PC-3 (cell line): ENCODE measurements at regions not wholly inside any gene's neighbourhood (a gene's known extent, or its start where the extent isn't known, plus 50 kb on each side); places are given as distances from the start of the nearest gene placed in this dataset.

Experiments
- ATAC-seq: fragments of 200-7000 bp; cut with Tn5 transposase; 2 replicates; pipeline ENCODE4 v1.9.1; 2020; ENCODE audit warnings: mild to moderate bottlenecking, moderate library complexity
- BruUV-seq: library from RNA; stranded (reverse); fragments of 400-500 nt; replicated peaks from 2 replicates; lab custom pipeline; 2021; lab: Mats Ljungman, UMichigan
- CTCF ChIA-PET: fragments of 300-600 bp; sonication (Branson Sonifier 250); formaldehyde crosslinking; loops from one replicate; lab custom pipeline; 2022; ENCODE audit warnings: antibody characterized with exemption; lab: Charles Lee
- POLR2A ChIA-PET: fragments of 300-600 bp; sonication (Branson Sonifier 250); formaldehyde crosslinking; loops from one replicate; lab custom pipeline; 2022; ENCODE audit warnings: antibody characterized with exemption; ENCODE audit not compliant: unreplicated experiment; lab: Charles Lee
- DNase-seq: peaks from one replicate; pipeline ENCODE4 v3.0.0-alpha.2; 2015
- H2AFZ ChIP-seq: fragments of 300-600 bp; sonication (generic); 2 replicates; pipeline ENCODE4 v1.6.0; 2016; ENCODE audit warnings: antibody characterized with exemption, low read length
- H3F3A ChIP-seq: fragments of 300-600 bp; sonication (generic); one replicate; pipeline ENCODE4 v1.6.0; 2017; ENCODE audit warnings: antibody characterized with exemption, low read length, control low read depth, mild to moderate bottlenecking; ENCODE audit not compliant: unreplicated experiment
- H3K27ac ChIP-seq: fragments of 300-600 bp; sonication (generic); 2 replicates; pipeline ENCODE4 v1.5.1; 2016; ENCODE audit warnings: mild to moderate bottlenecking, low read length
- H3K27me3 ChIP-seq: fragments of 300-600 bp; sonication (generic); 2 replicates; pipeline ENCODE4 v1.6.1; 2016; ENCODE audit warnings: low read length, mixed read lengths
- H3K36me3 ChIP-seq: fragments of 300-600 bp; sonication (generic); 2 replicates; pipeline ENCODE4 v1.6.1; 2016; ENCODE audit warnings: low read depth, mixed run types, low read length, mixed read lengths
- H3K4me1 ChIP-seq: fragments of 300-600 bp; sonication (generic); 2 replicates; pipeline ENCODE4 v1.5.1; 2016; ENCODE audit warnings: low read length; ENCODE audit not compliant: insufficient read depth
- H3K4me2 ChIP-seq: fragments of 300-600 bp; sonication (generic); 2 replicates; pipeline ENCODE4 v1.6.0; 2016; ENCODE audit warnings: low read length
- H3K4me3 ChIP-seq: fragments of 300-600 bp; sonication (generic); 2 replicates; pipeline ENCODE4 v1.5.1; 2016; ENCODE audit warnings: mild to moderate bottlenecking, low read length, mixed read lengths
- H3K79me2 ChIP-seq: fragments of 300-600 bp; sonication (generic); 2 replicates; pipeline ENCODE4 v1.6.1; 2017; ENCODE audit warnings: low read length, mixed read lengths
- H3K9ac ChIP-seq: fragments of 300-600 bp; sonication (generic); 2 replicates; pipeline ENCODE4 v1.6.0; 2016; ENCODE audit warnings: mild to moderate bottlenecking, low read length
- H3K9me2 ChIP-seq: fragments of 300-600 bp; sonication (generic); replicated peaks from 2 replicates; pipeline ENCODE4 v1.6.1; 2016; ENCODE audit warnings: mixed run types, low read length, mixed read lengths
- H3K9me3 ChIP-seq: fragments of 300-600 bp; sonication (generic); 2 replicates; pipeline ENCODE4 v1.6.1; 2016; ENCODE audit warnings: low read length, mixed read lengths
- H4K20me1 ChIP-seq: fragments of 300-600 bp; sonication (generic); 2 replicates; pipeline ENCODE4 v1.6.1; 2016; ENCODE audit warnings: low read length, mixed read lengths
- CTCF ChIP-seq: fragments of 300-600 bp; sonication (generic); conservative IDR thresholded peaks from 2 replicates; pipeline ENCODE4 v1.5.1; 2017; ENCODE audit warnings: antibody characterized with exemption, low read depth, mild to moderate bottlenecking, low read length
- EZH2 ChIP-seq: fragments of 300-600 bp; sonication (generic); IDR thresholded peaks from one replicate; pipeline ENCODE4 v1.6.1; 2017; ENCODE audit warnings: antibody characterized with exemption, mild to moderate bottlenecking, low read length; ENCODE audit not compliant: unreplicated experiment
- EZH2phosphoT487 ChIP-seq: fragments of 300-600 bp; sonication (generic); IDR thresholded peaks from 2 replicates; pipeline ENCODE4 v1.6.1; 2018; ENCODE audit warnings: mild to moderate bottlenecking, antibody characterized with exemption, low read length, borderline replicate concordance
- intact Hi-C: fragments of 100-400 bp; cut with micrococcal nuclease; formaldehyde crosslinking; loops from 2 replicates; pipeline ENCODE4 v1.9.0; 2023

- Histone ChIP-seq H3K9me3 (no peaks in the 10 kb centered on the region), H3K79me2 (no peaks in the 10 kb centered on the region), H3K9me2 (no peaks in the 10 kb centered on the region), H3K4me1 (no peaks in the 10 kb centered on the region), H3F3A (no peaks in the 10 kb centered on the region), H3K4me3 (no peak overlapping the region), H3K4me2 (no peak overlapping the region), H3K9ac (no peak overlapping the region), H3K27ac (no peak overlapping the region), H4K20me1 (no peaks in the 10 kb centered on the region), H3K27me3 (no peaks in the 10 kb centered on the region), H2AFZ (no peak overlapping the region), H3K36me3 (no peaks in the 10 kb centered on the region)
- TF ChIP-seq EZH2 = no peak
- no peak for TF ChIP-seq EZH2phosphoT487
- no peak for TF ChIP-seq CTCF
- ATAC-seq (no peak), DNase-seq (no peak)
- intact Hi-C loops = no loop called here
- ChIA-PET POLR2A (no interaction called here), CTCF (no interaction called here)
- no TSS peak for BruUV-seq
These were observed 101.1 kb upstream of the FUNDC1 start for GRCh38 chrX:44643723-44644122.

- Histone ChIP-seq H3K4me2 (no peak overlapping the region), H2AFZ (no peak overlapping the region), H4K20me1 (no peaks in the 10 kb centered on the region), H3F3A (no peaks in the 10 kb centered on the region), H3K4me3 (no peak overlapping the region), H3K4me1 (peaks cover 5% of the 10 kb centered on the region), H3K9ac (no peak overlapping the region), H3K27ac (0 out of 2 replicates have a peak overlapping the region, but pooled peaks have one; percentile 11), H3K9me3 (no peaks in the 10 kb centered on the region), H3K27me3 (no peaks in the 10 kb centered on the region), H3K36me3 (no peaks in the 10 kb centered on the region), H3K9me2 (no peaks in the 10 kb centered on the region), H3K79me2 (no peaks in the 10 kb centered on the region)
- BruUV-seq = no TSS peak
- POLR2A ChIA-PET = no interaction called here
- intact Hi-C loops = no loop called here
- ATAC-seq (peak; percentile 87), DNase-seq (peak; percentile 58)
- TF ChIP-seq EZH2 = no peak
- no peak for TF ChIP-seq EZH2phosphoT487
- TF ChIP-seq CTCF = no peak
- CTCF ChIA-PET = no interaction called here
These were observed 94.6 kb upstream of the FUNDC1 start for GRCh38 chrX:44637282-44637681.

- no TSS peak for BruUV-seq
- Histone ChIP-seq H3K9me3 (no peaks in the 10 kb centered on the region), H3K9ac (no peak overlapping the region), H3K27me3 (no peaks in the 10 kb centered on the region), H3K4me1 (no peaks in the 10 kb centered on the region), H3K27ac (no peak overlapping the region), H2AFZ (no peak overlapping the region), H3K4me3 (no peak overlapping the region), H3F3A (no peaks in the 10 kb centered on the region), H4K20me1 (no peaks in the 10 kb centered on the region), H3K4me2 (no peak overlapping the region), H3K9me2 (no peaks in the 10 kb centered on the region), H3K36me3 (no peaks in the 10 kb centered on the region), H3K79me2 (no peaks in the 10 kb centered on the region)
- intact Hi-C loops = no loop called here
- CTCF ChIA-PET = no interaction called here
- ATAC-seq (no peak), DNase-seq (no peak)
- no peak for TF ChIP-seq EZH2
- no peak for TF ChIP-seq CTCF
- no peak for TF ChIP-seq EZH2phosphoT487
- POLR2A ChIA-PET = no interaction called here
These were observed 78.4 kb upstream of the FUNDC1 start for GRCh38 chrX:44621078-44621477.
